ENCODE measurements at regions not wholly inside any gene's neighbourhood (a gene's known extent, or its start where the extent isn't known, plus 50 kb on each side); places are given as distances from the start of the nearest gene placed in this dataset.

GRCh38 chr5:90170261-90170660, 239.3 kb downstream of the CETN3 start:
- TF ChIP-seq CTCF (IDR thresholded peaks at IDR 0.05) (no peak), POLR2A (IDR thresholded peaks at IDR 0.05) (no peak)
